HCT116 (cell line): ENCODE measurements at regions not wholly inside any gene's neighbourhood (a gene's known extent, or its start where the extent isn't known, plus 50 kb on each side); places are given as distances from the start of the nearest gene placed in this dataset.

Experiments used
- ATAC-seq: fragments of 200-7000 bp; cut with Tn5 transposase; 2 replicates; pipeline ENCODE4 v1.9.1; 2020; ENCODE audit warnings: mild to moderate bottlenecking, moderate library complexity
- BruUV-seq: library from RNA; stranded (reverse); fragments of 400-500 nt; replicated peaks from 2 replicates; lab custom pipeline; 2021; lab: Mats Ljungman, UMichigan
- CTCF ChIA-PET: fragments of 300-600 bp; sonication (Branson Sonifier 250); formaldehyde crosslinking; loops from one replicate; lab custom pipeline; 2021; ENCODE audit warnings: antibody characterized with exemption; lab: Charles Lee
- POLR2A ChIA-PET: fragments of 300-600, 350-600 bp; sonication (Branson Sonifier 250); formaldehyde crosslinking; loops from one replicate; lab custom pipeline; 2021; ENCODE audit warnings: antibody characterized with exemption; lab: Charles Lee
- RAD21 ChIA-PET, 2 experiments: fragments of 300-600 bp; sonication (Branson Sonifier 250); formaldehyde crosslinking; loops; one replicate each; lab custom pipeline; 2023; ENCODE audit warnings: low total read pairs in 2 of 2; ENCODE audit not compliant: uncharacterized antibody in 2 of 2, unreplicated experiment in 2 of 2, low non-redundant PET in 1 of 2; lab: Charles Lee
- DNase-seq: peaks from one replicate; pipeline ENCODE4 v3.0.0-alpha.2; 2010; ENCODE audit warnings: low read depth, low spot score
- H2AFZ ChIP-seq: fragments of 200-600 bp; shearing (Covaris generic), sonication (generic); 2 replicates; pipeline ENCODE4 v1.6.1; 2017; ENCODE audit warnings: low read depth, mixed run types, mixed read lengths, antibody characterized with exemption, low read length; ENCODE audit not compliant: poor library complexity, severe bottlenecking
- H3K27ac ChIP-seq: 2 replicates; pipeline ENCODE4 v1.5.1; 2012; ENCODE audit warnings: low read depth, low read length
- H3K27me3 ChIP-seq: fragments of 200-600 bp; sonication (generic); 2 replicates; pipeline ENCODE4 v1.6.1; 2016; ENCODE audit warnings: mixed run types, low read length, mixed read lengths; ENCODE audit not compliant: insufficient read depth
- H3K36me3 ChIP-seq, 2 experiments: fragments of 200-500 bp in 1 of 2; fragments of 200-600 bp in 1 of 2; sonication (Bioruptor generic) in 1 of 2; sonication (generic) in 1 of 2; 2 replicates each; pipeline versions ENCODE4 v1.5.1 to v1.6.1; 2014 to 2016; ENCODE audit warnings: low read length in 2 of 2, inconsistent platforms in 1 of 2, mixed read lengths in 1 of 2, mixed run types in 1 of 2; ENCODE audit not compliant: insufficient read depth in 2 of 2, control insufficient read depth in 1 of 2
- H3K4me1 ChIP-seq, 2 experiments: fragments of 200-600 bp in 1 of 2; sonication (generic) in 1 of 2; 2 replicates each; pipeline versions ENCODE4 v1.5.1 to v1.6.1; 2012 to 2017; ENCODE audit warnings: low read length in 2 of 2, inconsistent platforms in 1 of 2, mild to moderate bottlenecking in 1 of 2, mixed read lengths in 1 of 2, mixed run types in 1 of 2, moderate library complexity in 1 of 2; ENCODE audit not compliant: insufficient read depth in 2 of 2, control insufficient read depth in 1 of 2
- H3K4me2 ChIP-seq: fragments of 200-600 bp; sonication (generic); 2 replicates; pipeline ENCODE4 v1.6.1; 2017; ENCODE audit warnings: mixed run types, low read length, mixed read lengths
- H3K4me3 ChIP-seq, 2 experiments: fragments of 200-600 bp in 1 of 2; sonication (generic) in 1 of 2; replicated peaks in 1 of 2; 2 replicates each; pipeline ENCODE4 v1.5.1; 2011 to 2016; ENCODE audit warnings: low read length in 2 of 2, control low read depth in 1 of 2, low read depth in 1 of 2, mild to moderate bottlenecking in 1 of 2, mixed read lengths in 1 of 2, mixed run types in 1 of 2
- H3K79me2 ChIP-seq: fragments of 200-600 bp; sonication (generic); 2 replicates; pipeline ENCODE4 v1.6.1; 2017; ENCODE audit warnings: mild to moderate bottlenecking, mixed run types, low read length, moderate library complexity, mixed read lengths; ENCODE audit not compliant: insufficient read depth
- H3K9ac ChIP-seq: fragments of 200-600 bp; sonication (generic); 2 replicates; pipeline ENCODE4 v1.6.1; 2016; ENCODE audit warnings: low read length, mixed read lengths
- H3K9me2 ChIP-seq: fragments of 200-600 bp; sonication (generic), shearing (Covaris generic); 2 replicates; pipeline ENCODE4 v1.6.1; 2017; ENCODE audit warnings: mixed run types, mild to moderate bottlenecking, moderate library complexity; ENCODE audit not compliant: insufficient read depth
- H3K9me3 ChIP-seq, 2 experiments: fragments of 200-500 bp in 1 of 2; fragments of 200-600 bp in 1 of 2; sonication (Bioruptor generic) in 1 of 2; sonication (generic) in 1 of 2; 2 replicates each; pipeline ENCODE4 v1.6.1; 2014 to 2017; ENCODE audit warnings: low read length in 2 of 2, mixed read lengths in 2 of 2, inconsistent platforms in 1 of 2, low read depth in 1 of 2, mild to moderate bottlenecking in 1 of 2, mixed run types in 1 of 2, moderate library complexity in 1 of 2; ENCODE audit not compliant: control insufficient read depth in 1 of 2, insufficient read depth in 1 of 2
- H4K20me1 ChIP-seq: fragments of 200-600 bp; sonication (generic), shearing (Covaris generic); 2 replicates; pipeline ENCODE4 v1.6.1; 2017; ENCODE audit warnings: mixed run types, mild to moderate bottlenecking, moderate library complexity; ENCODE audit not compliant: insufficient read depth
- CBX3 ChIP-seq: IDR thresholded peaks from 2 replicates; pipeline ENCODE4 v1.6.1; 2012; ENCODE audit warnings: low read depth
- CTCF ChIP-seq, 3 experiments: fragments of 200-600 bp in 1 of 3; sonication (generic) in 1 of 3; IDR thresholded peaks in 2 of 3; conservative IDR thresholded peaks in 1 of 3; 2 replicates each; pipeline ENCODE4 v1.5.1; 2012 to 2017; ENCODE audit warnings: low read depth in 2 of 3, low read length in 2 of 3, antibody characterized with exemption in 1 of 3, borderline replicate concordance in 1 of 3, control low read depth in 1 of 3, mild to moderate bottlenecking in 1 of 3, mixed read lengths in 1 of 3, mixed run types in 1 of 3, moderate library complexity in 1 of 3; ENCODE audit not compliant: insufficient read depth in 1 of 3
- JUND ChIP-seq: IDR thresholded peaks from 2 replicates; pipeline ENCODE4 v1.6.1; 2012
- RAD21 ChIP-seq: IDR thresholded peaks from 2 replicates; pipeline ENCODE4 v1.6.1; 2012; ENCODE audit warnings: low read depth, mild to moderate bottlenecking
- TCF7L2 ChIP-seq: IDR thresholded peaks from 2 replicates; pipeline ENCODE4 v1.7.0; 2011; ENCODE audit warnings: borderline replicate concordance, inconsistent platforms; ENCODE audit not compliant: insufficient read depth, insufficient read length; ENCODE audit errors: extremely low read depth
- YY1 ChIP-seq: IDR thresholded peaks from 2 replicates; pipeline ENCODE4 v1.6.1; 2011; ENCODE audit warnings: low read length, low read depth, moderate library complexity, mild to moderate bottlenecking; ENCODE audit not compliant: insufficient replicate concordance; ENCODE audit errors: extremely low read depth
- ZBTB33 ChIP-seq: IDR thresholded peaks from 2 replicates; pipeline ENCODE4 v1.6.1; 2011; ENCODE audit warnings: mild to moderate bottlenecking, low read length, moderate library complexity; ENCODE audit not compliant: insufficient replicate concordance; ENCODE audit errors: extremely low read depth
- ZNF274 ChIP-seq: fragments of 200-500 bp; sonication (Bioruptor generic); IDR thresholded peaks from 2 replicates; pipeline ENCODE4 v1.6.1; 2014; ENCODE audit warnings: mild to moderate bottlenecking, low read depth, low read length, inconsistent platforms
- intact Hi-C: fragments of 100-400 bp; cut with micrococcal nuclease; formaldehyde crosslinking; loops from 2 replicates; pipeline ENCODE4 v1.10.0; 2022

GRCh38 chr9:115398996-115399395, 281.0 kb upstream of the TNC start:
- POLR2A ChIA-PET = no interaction called here
- Histone ChIP-seq H3K27ac (no peak overlapping the region), H4K20me1 (no peaks in the 10 kb centered on the region), H3K79me2 (no peaks in the 10 kb centered on the region), H3K9me2 (no peaks in the 10 kb centered on the region), H3K9ac (no peak overlapping the region), H3K4me2 (no peak overlapping the region), H3K36me3 (no peaks in the 10 kb centered on the region), H3K4me1 (no peaks in the 10 kb centered on the region), H3K4me3 (no peak overlapping the region), H2AFZ (no peak overlapping the region), H3K9me3 (no peaks in the 10 kb centered on the region), H3K27me3 (no peaks in the 10 kb centered on the region)
- ATAC-seq (no peak), DNase-seq (no peak)
- no TSS peak for BruUV-seq
- intact Hi-C loops = no loop called here
- CTCF ChIA-PET = no interaction called here
- TF ChIP-seq RAD21 (no peak), YY1 (no peak), JUND (no peak), ZNF274 (no peak), ZBTB33 (no peak), CBX3 (no peak), TCF7L2 (no peak), CTCF (IDR thresholded peaks at IDR 0.05 in 2 of 3, conservative IDR thresholded peaks at IDR 0.05 in 1 of 3; ENCODE audit: borderline replicate concordance in 1 of 3, insufficient read depth in 1 of 3, low read depth in 2 of 3, low read length in 2 of 3) (no peak)
- RAD21 ChIA-PET = no interaction called here
